ENCODE measurements at regions not wholly inside any gene's neighbourhood (a gene's known extent, or its start where the extent isn't known, plus 50 kb on each side); places are given as distances from the start of the nearest gene placed in this dataset.

- CTCF ChIA-PET, result no interaction called here
- WGBS (ENCODE audit: missing lambda C conversion rate), result 4% methylated on average over 3 of the region's 3 CpGs
- Histone ChIP-seq H3K27ac (no peak overlapping the region), H3K9me3 (no peaks in the 10 kb centered on the region), H3K4me2 (no peak overlapping the region), H3K4me1 (no peaks in the 10 kb centered on the region), H3K4me3 (no peak overlapping the region)
- TF ChIP-seq RNF2 (IDR thresholded peaks at IDR 0.05; ENCODE audit: borderline replicate concordance, low read depth) (no peak), NR3C1 (IDR thresholded peaks at IDR 0.05) (no peak), POLR2A (IDR thresholded peaks at IDR 0.05; ENCODE audit: low read length) (no peak), SREBF2 (IDR thresholded peaks at IDR 0.05) (no peak), NPAS2 (CRISPR knock-in tag; IDR thresholded peaks at IDR 0.05; ENCODE audit: borderline replicate concordance) (no peak), KDM1A (IDR thresholded peaks at IDR 0.05; ENCODE audit: low read depth) (no peak), ZC3H11A (IDR thresholded peaks at IDR 0.05) (no peak), RFX5 (IDR thresholded peaks at IDR 0.05) (no peak), EP300 (IDR thresholded peaks at IDR 0.05) (no peak), SMC3 (IDR thresholded peaks at IDR 0.05) (no peak), CBX2 (IDR thresholded peaks at IDR 0.05; ENCODE audit: borderline replicate concordance, low read depth) (no peak), TP53 (CRISPR knock-in tag; IDR thresholded peaks at IDR 0.05) (no peak), ZSCAN20 (CRISPR knock-in tag; IDR thresholded peaks at IDR 0.05) (no peak), FOSL2 (IDR thresholded peaks at IDR 0.05) (no peak), FOSL2 (CRISPR knock-in tag; IDR thresholded peaks at IDR 0.05) (no peak), NFE2L2 (conservative IDR thresholded peaks at IDR 0.05; ENCODE audit: low read length) (no peak), HES2 (IDR thresholded peaks at IDR 0.05) (no peak), HEYL (CRISPR knock-in tag; IDR thresholded peaks at IDR 0.05) (no peak), CHD2 (IDR thresholded peaks at IDR 0.05; ENCODE audit: low read length, partially characterized antibody) (no peak)
- ATAC-seq (no peak), FAIRE-seq (no peak), DNase-seq (ENCODE audit: low read depth in 1 of 2, low spot score in 1 of 2) (no peak)
- POLR2A ChIA-PET, result no interaction called here
Observed at GRCh38 chr13:111936267-111936925, 130.6 kb upstream of the SOX1 start.

DNA sequence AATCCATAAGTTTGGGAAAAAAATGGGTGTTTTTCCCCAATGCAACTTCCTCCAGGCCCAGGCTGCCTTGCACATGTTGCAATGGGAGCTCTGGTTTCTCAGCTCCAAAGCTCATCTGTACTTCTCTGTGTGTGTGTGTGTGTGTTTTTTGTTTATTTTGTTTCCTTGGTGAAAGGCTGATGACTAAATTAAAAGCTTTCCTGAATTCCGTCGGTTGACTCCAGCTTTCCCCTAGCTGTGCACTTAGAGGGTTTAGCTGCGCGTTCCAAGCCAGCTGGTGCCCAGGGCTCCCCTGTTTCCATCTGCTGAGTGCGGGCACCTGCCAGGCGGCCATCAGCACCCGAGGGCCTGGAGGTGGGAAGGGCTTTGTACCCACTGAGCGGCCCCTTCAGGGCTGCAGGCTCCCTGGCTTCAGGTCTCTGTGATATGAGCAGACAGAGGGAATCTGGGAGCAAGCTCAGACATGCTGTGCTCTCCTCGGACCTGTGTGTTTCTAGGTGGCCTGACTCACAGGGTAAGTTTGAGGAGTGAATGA, 129.1 kb upstream of the SOX1 start:
- DNase-seq (ENCODE audit: low read depth in 1 of 2, low spot score in 1 of 2) (no peak), ATAC-seq (no peak), FAIRE-seq (no peak)
- WGBS (ENCODE audit: missing lambda C conversion rate), result 0% methylated on average over 1 of the region's 9 CpGs
- Histone ChIP-seq H3K27ac (no peak overlapping the region), H3K4me1 (no peaks in the 10 kb centered on the region), H3K4me3 (no peak overlapping the region), H3K4me2 (no peak overlapping the region), H3K9me3 (no peaks in the 10 kb centered on the region)
- TF ChIP-seq MAFK (IDR thresholded peaks at IDR 0.05; ENCODE audit: partially characterized antibody), result no peak
- no peak for TF ChIP-seq KDM5A (IDR thresholded peaks at IDR 0.05)
- no peak for TF ChIP-seq SREBF2 (IDR thresholded peaks at IDR 0.05)
- TF ChIP-seq JUNB (IDR thresholded peaks at IDR 0.05), result no peak
- TF ChIP-seq MAZ (IDR thresholded peaks at IDR 0.05; ENCODE audit: borderline replicate concordance, low read depth, low read length), result no peak
- no peak for TF ChIP-seq BCL3 (IDR thresholded peaks at IDR 0.05)
- TF ChIP-seq SMC3 (IDR thresholded peaks at IDR 0.05), result no peak
- no peak for TF ChIP-seq ZSCAN20 (CRISPR knock-in tag; IDR thresholded peaks at IDR 0.05)
- TF ChIP-seq NPAS2 (CRISPR knock-in tag; IDR thresholded peaks at IDR 0.05; ENCODE audit: borderline replicate concordance), result no peak
- TF ChIP-seq CBX8 (IDR thresholded peaks at IDR 0.05), result no peak
- TF ChIP-seq RNF2 (IDR thresholded peaks at IDR 0.05; ENCODE audit: borderline replicate concordance, low read depth), result no peak
- no peak for TF ChIP-seq EP300 (IDR thresholded peaks at IDR 0.05)
- ChIA-PET CTCF (interaction anchor here (0.5 kb wide), 1 partner anchor 80 kb away, joined by 3 read pairs; no protein-coding TSS in a partner anchor), POLR2A (no interaction called here)

Measured in A549 (cell line).